HS-27A (cell line): ENCODE measurements at regions not wholly inside any gene's neighbourhood (a gene's known extent, or its start where the extent isn't known, plus 50 kb on each side); places are given as distances from the start of the nearest gene placed in this dataset.

Experiments used
- DNase-seq: peaks from one replicate; pipeline ENCODE4 v3.0.0-alpha.2; 2012; ENCODE audit warnings: low read depth, missing footprints

DNA sequence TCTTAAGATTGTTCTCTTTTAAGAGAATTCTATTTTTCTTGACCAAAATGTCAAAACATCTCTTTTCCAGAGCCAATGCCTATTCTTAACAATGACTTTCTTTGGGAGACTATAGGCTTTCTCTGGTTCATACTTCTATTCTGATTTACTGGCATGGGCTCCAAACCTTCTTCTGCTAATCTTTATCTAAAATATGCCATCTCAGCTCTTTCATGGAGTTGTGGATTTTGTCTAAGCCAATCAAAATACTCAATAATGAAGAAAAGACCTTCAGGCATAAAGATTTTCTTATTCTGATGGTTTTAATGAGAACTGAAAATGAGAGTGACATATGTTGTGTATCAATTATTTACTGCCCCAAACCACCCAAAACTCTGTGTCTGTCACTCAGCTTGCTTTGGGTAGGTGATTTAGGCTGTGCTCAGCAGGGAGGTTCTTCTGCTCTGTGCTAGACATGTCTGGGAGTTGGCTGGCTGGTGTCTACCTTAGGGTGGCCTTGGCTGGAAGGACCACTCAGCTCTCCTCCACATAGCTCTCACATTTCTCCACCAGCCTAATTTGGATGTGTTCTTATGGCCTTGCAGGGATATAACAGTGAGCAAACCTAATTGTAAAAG, 270.8 kb downstream of the PRDM2 start:
- DNase-seq: no peak

GRCh38 chr1:13976485-13976884, 276.5 kb downstream of the PRDM2 start:
- no peak for DNase-seq

- DNase-seq: no peak
Observed at GRCh38 chr1:13981142-13981541, 281.2 kb downstream of the PRDM2 start.

DNA sequence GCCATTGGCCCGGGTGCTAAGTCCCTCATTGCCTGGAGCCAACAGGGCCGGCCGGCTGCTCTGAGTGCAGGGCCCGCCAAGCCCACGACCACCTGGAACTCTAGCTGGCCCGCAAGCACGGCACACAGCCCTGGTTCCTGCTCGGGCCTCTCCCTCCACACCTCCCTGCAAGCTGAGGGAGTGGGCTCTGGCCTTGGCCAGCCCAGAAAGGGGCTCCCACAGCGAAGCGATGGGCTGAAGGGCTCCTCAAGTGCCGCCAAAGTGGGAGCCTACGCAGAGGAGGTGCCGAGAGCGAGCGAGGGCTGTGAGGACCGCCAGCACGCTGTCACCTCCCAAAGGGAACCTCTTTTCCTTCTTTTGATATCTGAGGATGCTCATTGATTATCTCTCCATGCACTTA, 283.4 kb downstream of the PRDM2 start:
- DNase-seq: no peak

DNA sequence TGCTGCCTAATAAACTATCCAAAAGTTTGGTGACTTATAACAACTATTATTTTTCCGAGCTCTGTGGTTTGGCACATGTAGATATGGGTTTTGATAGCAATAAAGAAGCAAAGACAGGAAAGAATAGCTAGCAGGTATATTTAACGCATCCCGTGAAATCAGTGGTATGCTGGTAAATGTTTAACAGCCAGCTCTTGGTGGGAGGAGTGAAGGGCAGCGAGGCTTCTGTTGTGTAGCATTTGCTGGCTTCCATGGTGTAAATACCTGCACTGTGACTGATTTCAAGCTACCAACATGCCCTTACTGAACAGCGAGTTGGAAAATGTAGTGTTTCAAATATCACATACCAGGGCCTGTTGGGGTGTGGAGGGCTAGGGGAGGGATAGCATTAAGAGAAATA, 291.0 kb downstream of the PRDM2 start:
- DNase-seq: no peak

DNA sequence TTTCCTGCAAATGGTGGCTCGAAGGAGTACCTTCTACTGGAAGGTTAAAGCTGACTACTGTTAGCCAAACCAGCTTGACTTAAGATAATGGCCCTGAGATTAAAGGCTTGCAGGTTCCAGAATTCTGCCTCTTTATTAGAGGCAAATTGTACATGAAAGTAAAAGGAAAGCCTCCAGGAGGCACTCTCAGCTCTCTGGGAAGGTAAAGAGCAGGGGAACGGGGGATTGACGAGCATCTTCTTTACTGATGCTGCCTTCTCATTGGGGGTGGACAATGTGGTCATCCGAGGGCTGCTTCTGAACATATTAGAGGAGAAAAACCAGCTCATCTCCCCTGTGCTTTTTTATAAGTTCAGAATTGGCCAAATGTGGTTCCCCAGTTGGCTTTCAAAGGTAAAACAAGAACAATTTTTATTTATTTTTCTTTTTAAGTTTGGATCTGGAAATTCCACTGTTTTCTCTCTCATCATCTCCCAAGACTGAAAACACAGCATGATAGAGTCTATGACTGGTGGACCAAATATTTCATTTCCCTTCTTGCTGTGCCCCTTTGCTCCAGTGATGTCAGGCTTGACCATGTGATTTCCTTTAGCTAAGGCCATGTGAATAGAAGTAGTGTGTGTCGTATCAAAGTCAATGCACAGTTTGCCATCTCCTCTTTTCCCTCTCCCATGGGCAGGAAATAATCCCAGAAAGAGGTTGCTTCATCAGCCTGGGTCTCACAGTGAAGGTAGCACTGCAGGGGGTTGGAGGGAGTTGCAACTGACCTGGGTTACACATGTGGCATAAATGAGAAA, 292.7 kb downstream of the PRDM2 start:
- DNase-seq: no peak

DNA sequence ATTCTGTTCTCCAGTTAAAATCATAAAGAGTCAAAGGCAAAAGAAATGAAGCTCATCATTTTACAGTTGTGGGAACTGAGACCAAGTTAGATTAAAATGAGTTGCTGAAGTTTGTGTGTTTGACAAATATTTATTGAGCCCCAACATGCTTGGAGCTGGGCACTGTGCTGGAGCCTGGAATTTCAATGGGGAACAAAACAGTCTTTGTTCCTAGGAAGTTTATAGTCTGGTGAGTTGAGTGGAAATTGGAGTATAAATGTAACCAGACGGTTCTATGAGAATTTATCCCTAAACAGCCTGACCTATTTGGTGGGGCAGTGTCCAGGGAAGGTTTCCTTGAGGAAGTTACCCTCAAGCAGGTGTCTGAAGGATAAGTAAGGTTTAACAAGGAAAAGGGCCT, 294.4 kb downstream of the PRDM2 start:
- DNase-seq: no peak

DNA sequence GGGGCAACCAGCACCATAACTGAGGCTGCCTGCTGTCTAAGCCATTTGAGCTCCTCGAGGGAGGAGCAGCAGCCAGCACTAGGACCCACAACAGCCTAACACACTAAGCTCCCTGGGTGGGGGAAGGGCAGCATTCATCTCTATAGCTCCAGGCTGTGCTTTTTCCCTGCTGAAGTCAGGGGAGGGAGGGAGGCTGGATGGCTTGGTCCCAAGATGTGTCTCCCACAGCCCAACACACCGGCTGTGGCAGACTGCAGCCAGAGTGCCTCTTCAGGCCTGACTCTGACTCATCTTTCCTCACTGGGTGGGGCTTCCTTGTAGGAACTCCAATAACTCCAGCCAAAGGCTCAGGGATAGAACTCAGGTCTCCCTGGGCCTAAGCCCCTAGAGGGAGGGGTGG, 296.3 kb downstream of the PRDM2 start:
- DNase-seq: no peak

- DNase-seq: no peak
Observed at GRCh38 chr1:14003552-14003951, 303.6 kb downstream of the PRDM2 start.

DNA sequence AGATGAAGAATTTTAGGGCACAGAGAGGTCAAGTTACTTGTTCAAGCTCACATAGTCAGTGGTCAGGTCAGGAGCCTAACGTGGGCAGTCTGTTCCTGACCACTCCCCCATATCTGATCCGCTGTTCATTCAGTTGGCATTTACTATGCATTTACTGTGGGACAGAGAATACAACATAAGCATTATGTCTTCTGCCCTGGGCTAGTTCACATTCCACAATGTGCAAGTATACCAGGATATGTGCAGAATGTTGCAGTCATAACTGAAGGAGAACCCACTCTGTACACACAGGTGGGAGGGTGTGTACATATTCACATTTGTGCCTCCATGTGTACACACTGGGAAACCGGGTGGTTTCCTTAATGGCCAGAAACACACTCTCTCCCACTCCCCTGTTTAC, 309.6 kb downstream of the PRDM2 start:
- no peak for DNase-seq

- no peak for DNase-seq
Observed at GRCh38 chr1:14010476-14010875, 310.5 kb downstream of the PRDM2 start.

DNA sequence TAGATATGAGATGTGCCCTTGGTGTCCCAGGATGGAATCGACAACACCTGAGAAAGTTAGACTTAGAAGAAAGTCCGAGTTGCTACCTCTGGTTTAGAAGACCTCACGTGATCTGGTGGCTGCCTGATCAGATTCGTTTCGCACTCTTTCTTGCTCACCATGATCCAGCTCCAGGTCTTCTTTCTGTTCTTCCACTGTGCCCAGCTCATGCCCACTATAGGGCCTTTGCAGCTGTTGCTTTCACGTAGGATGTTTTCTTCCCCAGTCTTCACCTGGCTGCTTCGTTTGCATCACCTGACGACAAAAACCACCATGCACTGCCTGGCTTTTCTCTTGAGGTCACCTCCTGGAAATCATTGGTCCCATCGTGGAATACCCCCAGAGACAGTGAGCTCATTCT, 311.1 kb downstream of the PRDM2 start:
- no peak for DNase-seq

DNA sequence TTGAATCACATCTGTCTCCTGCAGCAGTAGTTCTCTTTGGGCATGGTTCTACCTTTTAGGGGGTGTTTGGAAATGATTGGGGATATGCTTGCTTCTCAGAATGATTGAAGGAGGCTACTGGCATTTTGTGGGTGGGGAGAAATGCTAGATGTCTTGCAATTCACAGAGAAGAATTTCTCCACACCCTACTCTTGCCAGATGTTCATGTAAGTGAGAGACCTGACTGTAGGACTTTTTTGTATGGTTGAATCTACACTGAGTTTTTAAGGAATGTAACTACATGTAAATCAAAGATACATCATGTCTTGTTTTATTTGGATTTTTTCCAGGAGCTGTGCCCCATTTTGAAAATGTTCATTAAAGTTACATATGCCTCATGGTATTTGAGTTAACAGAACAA, 311.9 kb downstream of the PRDM2 start:
- no peak for DNase-seq

DNA sequence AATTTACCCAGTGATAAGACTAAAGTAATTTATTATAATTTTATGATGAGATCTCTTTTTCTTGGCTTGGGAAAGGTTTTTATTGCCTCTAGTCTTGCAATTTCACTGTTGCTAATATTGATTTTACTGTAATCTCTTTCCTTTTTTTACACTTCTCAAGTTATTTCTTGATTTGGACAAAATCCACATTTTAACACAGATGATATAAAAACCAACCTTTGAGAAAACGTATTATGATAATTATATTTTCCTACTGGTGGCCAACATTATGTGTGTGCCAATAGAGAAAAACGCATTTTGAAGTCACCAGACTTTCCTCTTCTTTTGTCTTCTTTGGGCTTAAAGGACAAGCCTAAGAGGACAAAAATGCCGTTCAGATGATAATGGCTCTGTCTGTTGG, 314.9 kb downstream of the PRDM2 start:
- no peak for DNase-seq

- no peak for DNase-seq
Observed at GRCh38 chr1:14015917-14016316, 315.9 kb downstream of the PRDM2 start.

GRCh38 chr1:14017531-14017961, 317.6 kb downstream of the PRDM2 start:
- DNase-seq: no peak

DNA sequence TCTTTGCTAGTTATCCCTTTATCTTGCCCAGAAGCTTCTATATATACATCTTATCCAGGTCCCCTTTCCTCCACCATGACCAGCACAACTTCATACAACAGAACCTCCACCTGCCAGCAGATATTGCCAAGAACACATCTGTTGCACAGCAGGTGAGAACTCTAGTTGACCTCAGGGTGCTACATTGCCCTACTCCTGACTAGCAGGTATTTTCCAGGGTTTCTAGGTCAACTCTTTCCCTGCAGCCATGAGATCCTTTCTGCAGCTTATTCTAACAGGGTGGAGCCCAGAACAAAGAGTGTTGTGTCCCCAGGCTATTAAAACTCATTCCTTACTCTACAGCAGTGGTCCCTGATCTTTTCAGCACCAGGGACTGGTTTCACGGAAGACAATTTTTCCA, 319.5 kb downstream of the PRDM2 start:
- DNase-seq: no peak

DNA sequence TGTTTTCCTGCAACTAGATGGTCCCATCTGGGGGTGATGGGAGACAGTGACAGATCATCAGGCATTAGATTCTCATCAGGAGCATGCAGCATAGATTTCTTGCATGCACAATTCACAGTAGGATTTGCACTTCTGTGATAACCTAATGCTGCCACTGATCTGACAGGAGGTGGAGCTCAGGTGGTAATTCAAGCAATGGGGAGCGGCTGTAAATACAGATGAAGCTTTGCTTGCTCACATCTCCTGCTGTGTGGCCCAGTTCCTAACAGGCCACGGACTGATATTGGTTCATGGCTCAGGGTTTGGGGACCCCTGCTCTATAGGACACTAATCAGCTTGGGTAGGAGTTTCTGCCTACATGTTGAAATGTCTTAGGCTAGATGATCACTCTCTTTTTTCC, 320.0 kb downstream of the PRDM2 start:
- DNase-seq: no peak

DNA sequence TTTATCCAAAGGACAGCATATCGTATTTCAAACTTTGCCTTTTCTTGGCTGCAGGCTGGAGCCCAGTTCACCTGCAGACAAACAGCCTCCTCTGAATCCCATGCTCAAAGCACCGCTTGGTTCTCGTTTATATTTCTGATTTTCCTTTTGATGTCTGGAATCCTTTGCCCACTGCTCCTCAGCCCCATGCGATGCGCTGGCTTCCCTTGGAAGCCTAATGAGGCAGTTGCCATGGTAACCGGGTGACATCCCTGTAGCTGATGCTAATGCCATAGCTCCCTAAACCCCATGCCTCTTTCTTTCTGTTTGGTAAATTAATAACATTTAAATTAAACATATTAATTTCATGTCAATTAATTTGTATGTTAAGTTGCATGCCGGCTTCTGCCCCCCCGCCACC, 327.1 kb downstream of the PRDM2 start:
- DNase-seq: no peak

DNA sequence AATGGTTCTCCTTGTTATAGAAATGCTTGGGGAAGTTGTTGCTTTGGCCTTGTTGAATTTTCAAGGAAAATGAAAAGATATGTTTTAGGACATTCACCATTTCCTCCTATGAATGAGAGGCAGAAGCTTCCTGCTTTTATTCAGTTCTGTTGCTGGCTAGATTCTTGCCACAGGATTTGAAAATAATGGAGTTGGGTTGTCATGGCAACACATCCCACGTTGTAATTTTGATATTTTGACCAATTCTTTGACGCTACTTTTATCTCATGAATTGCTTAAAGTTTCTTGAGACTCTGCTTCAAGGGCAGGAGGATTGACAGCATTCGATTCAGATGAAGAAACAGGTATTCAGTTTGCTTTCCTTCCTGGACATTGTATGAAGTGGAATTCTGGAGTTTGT, 331.5 kb downstream of the PRDM2 start:
- DNase-seq: no peak

GRCh38 chr1:14034506-14034905, 334.5 kb downstream of the PRDM2 start:
- no peak for DNase-seq

- no peak for DNase-seq
Observed at GRCh38 chr1:14037101-14037847, 337.3 kb downstream of the PRDM2 start.
